PC-9 (cell line): ENCODE measurements at regions not wholly inside any gene's neighbourhood (a gene's known extent, or its start where the extent isn't known, plus 50 kb on each side); places are given as distances from the start of the nearest gene placed in this dataset.

Experiments
- BruUV-seq: library from RNA; stranded (reverse); fragments of 400-500 nt; replicated peaks from 2 replicates; lab custom pipeline; 2021; lab: Mats Ljungman, UMichigan
- CTCF ChIA-PET: fragments of 300-600 bp; sonication (Branson Sonifier 250); formaldehyde crosslinking; loops from one replicate; lab custom pipeline; 2022; ENCODE audit warnings: antibody characterized with exemption; lab: Charles Lee
- POLR2A ChIA-PET: fragments of 300-600 bp; sonication (Branson Sonifier 250); formaldehyde crosslinking; loops from one replicate; lab custom pipeline; 2022; ENCODE audit warnings: antibody characterized with exemption; ENCODE audit not compliant: unreplicated experiment; lab: Charles Lee
- DNase-seq, 2 experiments: peaks; one replicate each; pipeline versions ENCODE4 v3.0.0 to v3.0.0-alpha.2; 2015 to 2022; ENCODE audit warnings: mixed read lengths in 1 of 2
- H2AFZ ChIP-seq: fragments of 200-600 bp; sonication (generic); 2 replicates; pipeline ENCODE4 v1.8.1; 2017; ENCODE audit warnings: antibody characterized with exemption
- H3F3A ChIP-seq: fragments of 200-600 bp; sonication (generic); 2 replicates; pipeline ENCODE4 v1.8.1; 2017; ENCODE audit warnings: antibody characterized with exemption, mild to moderate bottlenecking, low read depth; ENCODE audit not compliant: insufficient read depth
- H3K27ac ChIP-seq: fragments of 200-600 bp; sonication (generic); 2 replicates; pipeline ENCODE4 v1.6.1; 2016; ENCODE audit warnings: mixed run types
- H3K27me3 ChIP-seq: fragments of 200-600 bp; sonication (generic); 2 replicates; pipeline ENCODE4 v1.6.1; 2016; ENCODE audit warnings: low read depth, mixed run types; ENCODE audit not compliant: insufficient read depth
- H3K36me3 ChIP-seq: fragments of 200-600 bp; sonication (generic); 2 replicates; pipeline ENCODE4 v1.6.1; 2016; ENCODE audit warnings: low read depth, mixed run types
- H3K4me1 ChIP-seq: fragments of 200-600 bp; sonication (generic); replicated peaks from 2 replicates; pipeline ENCODE4 v1.6.1; 2016; ENCODE audit warnings: mixed run types; ENCODE audit not compliant: insufficient read depth
- H3K4me2 ChIP-seq: fragments of 200-600 bp; sonication (generic); 2 replicates; pipeline ENCODE4 v1.6.1; 2017; ENCODE audit warnings: mixed run types
- H3K4me3 ChIP-seq: fragments of 200-600 bp; sonication (generic); 2 replicates; pipeline ENCODE4 v1.6.1; 2016; ENCODE audit warnings: mixed run types
- H3K79me2 ChIP-seq: fragments of 200-600 bp; sonication (generic); 2 replicates; pipeline ENCODE4 v1.6.1; 2017; ENCODE audit warnings: low read depth, mixed run types
- H3K9me2 ChIP-seq: fragments of 200-600 bp; sonication (generic); 2 replicates; pipeline ENCODE4 v1.8.1; 2017; ENCODE audit warnings: mild to moderate bottlenecking; ENCODE audit not compliant: insufficient read depth
- H3K9me3 ChIP-seq: fragments of 200-600 bp; sonication (generic); 2 replicates; pipeline ENCODE4 v1.8.1; 2016; ENCODE audit warnings: low read depth; ENCODE audit not compliant: insufficient read depth
- H4K20me1 ChIP-seq: fragments of 200-600 bp; sonication (generic); 2 replicates; pipeline ENCODE4 v1.8.1; 2017; ENCODE audit not compliant: insufficient read depth
- CTCF ChIP-seq: fragments of 200-600 bp; sonication (generic); conservative IDR thresholded peaks from 2 replicates; pipeline ENCODE4 v1.6.1; 2017; ENCODE audit warnings: mixed run types, antibody characterized with exemption, mild to moderate bottlenecking, moderate library complexity
- EZH2 ChIP-seq: fragments of 200-600 bp; sonication (generic); IDR thresholded peaks from 2 replicates; pipeline ENCODE4 v1.8.0; 2017; ENCODE audit warnings: antibody characterized with exemption, low read depth
- intact Hi-C: fragments of 100-400 bp; cut with micrococcal nuclease; formaldehyde crosslinking; loops from one replicate; pipeline ENCODE4 v1.10.0; 2022; ENCODE audit not compliant: unreplicated experiment

DNA sequence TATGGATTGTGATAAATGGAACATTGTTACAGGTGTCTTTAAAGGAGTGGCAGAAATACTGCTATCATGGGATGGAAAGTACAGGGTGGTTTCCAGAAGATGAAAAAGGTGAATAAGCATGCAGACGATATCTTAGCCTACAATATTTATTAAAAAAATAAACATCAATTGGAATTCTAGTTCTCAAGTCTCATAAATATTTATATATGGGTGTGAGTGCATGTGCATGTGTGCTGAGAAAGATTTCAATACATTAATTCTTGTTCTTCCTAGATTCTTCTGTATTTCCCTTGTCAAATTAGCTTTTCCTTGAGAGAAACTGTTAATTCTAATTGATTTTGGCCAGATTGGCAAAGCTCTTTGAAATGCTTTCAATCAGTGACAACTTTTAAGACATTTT, 618.2 kb downstream of the METTL15 start:
- Histone ChIP-seq H4K20me1 (no peaks in the 10 kb centered on the region), H3K79me2 (no peaks in the 10 kb centered on the region), H3K9me2 (no peaks in the 10 kb centered on the region), H3K4me1 (no peaks in the 10 kb centered on the region), H3K27me3 (no peaks in the 10 kb centered on the region), H3K27ac (no peak overlapping the region), H3K4me2 (no peak overlapping the region), H3K36me3 (no peaks in the 10 kb centered on the region), H3K4me3 (no peak overlapping the region), H2AFZ (no peak overlapping the region), H3F3A (no peaks in the 10 kb centered on the region), H3K9me3 (no peaks in the 10 kb centered on the region)
- intact Hi-C loops: no loop called here
- TF ChIP-seq EZH2 (no peak), CTCF (no peak)
- DNase-seq: no peak
- ChIA-PET CTCF (no interaction called here), POLR2A (no interaction called here)
- BruUV-seq: no TSS peak

DNA sequence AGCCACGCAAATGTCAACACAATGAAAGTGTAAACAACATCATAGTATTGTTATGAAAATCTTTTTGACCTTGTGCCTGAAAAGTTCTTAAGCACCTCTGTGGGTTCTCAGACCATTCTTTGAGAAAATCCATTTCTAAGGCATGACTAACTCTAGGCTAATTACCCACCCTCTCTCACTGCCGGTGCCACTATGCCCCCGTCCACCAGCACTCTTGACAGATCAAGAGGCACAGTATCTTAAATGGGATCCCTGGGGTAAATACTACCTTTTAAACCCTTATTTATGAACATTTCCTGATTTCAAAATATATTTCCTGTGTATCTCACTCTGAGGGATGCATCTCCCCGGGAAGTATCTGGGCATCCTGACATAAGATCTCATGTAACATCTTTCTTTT, 607.5 kb downstream of the METTL15 start:
- TF ChIP-seq CTCF: no peak
- no peak for TF ChIP-seq EZH2
- no peak for DNase-seq
- no peaks in the 10 kb centered on the region for H3K36me3 ChIP-seq
- no peaks in the 10 kb centered on the region for H3K27me3 ChIP-seq
- no TSS peak for BruUV-seq
- no peaks in the 10 kb centered on the region for H3K9me2 ChIP-seq
- H3K4me3 ChIP-seq: no peak overlapping the region
- no peak overlapping the region for H3K4me2 ChIP-seq
- H4K20me1 ChIP-seq: no peaks in the 10 kb centered on the region
- no peaks in the 10 kb centered on the region for H3K9me3 ChIP-seq
- no peak overlapping the region for H2AFZ ChIP-seq
- POLR2A ChIA-PET: no interaction called here
- H3K4me1 ChIP-seq: no peaks in the 10 kb centered on the region
- no peaks in the 10 kb centered on the region for H3F3A ChIP-seq
- no peaks in the 10 kb centered on the region for H3K79me2 ChIP-seq
- H3K27ac ChIP-seq: no peak overlapping the region
- intact Hi-C loops: no loop called here
- CTCF ChIA-PET: no interaction called here

GRCh38 chr11:28713850-28714249, 605.7 kb downstream of the METTL15 start:
- CTCF ChIA-PET: no interaction called here
- H3K27me3 ChIP-seq: no peaks in the 10 kb centered on the region
- no peak overlapping the region for H3K27ac ChIP-seq
- no peaks in the 10 kb centered on the region for H4K20me1 ChIP-seq
- DNase-seq: no peak
- no peak overlapping the region for H3K4me2 ChIP-seq
- no peaks in the 10 kb centered on the region for H3K9me3 ChIP-seq
- POLR2A ChIA-PET: no interaction called here
- no peaks in the 10 kb centered on the region for H3K79me2 ChIP-seq
- no TSS peak for BruUV-seq
- no peaks in the 10 kb centered on the region for H3F3A ChIP-seq
- H3K4me3 ChIP-seq: no peak overlapping the region
- intact Hi-C loops: no loop called here
- H3K4me1 ChIP-seq: no peaks in the 10 kb centered on the region
- TF ChIP-seq CTCF (no peak), EZH2 (no peak)
- H3K36me3 ChIP-seq: no peaks in the 10 kb centered on the region
- H2AFZ ChIP-seq: no peak overlapping the region
- no peaks in the 10 kb centered on the region for H3K9me2 ChIP-seq
